ENCODE measurements at regions not wholly inside any gene's neighbourhood (a gene's known extent, or its start where the extent isn't known, plus 50 kb on each side); places are given as distances from the start of the nearest gene placed in this dataset.
"Not testable (repeated sequence)": the region's sequence is repeated elsewhere in the genome, so short reads cannot be mapped to it uniquely, and the experiment has no call there.

DNA sequence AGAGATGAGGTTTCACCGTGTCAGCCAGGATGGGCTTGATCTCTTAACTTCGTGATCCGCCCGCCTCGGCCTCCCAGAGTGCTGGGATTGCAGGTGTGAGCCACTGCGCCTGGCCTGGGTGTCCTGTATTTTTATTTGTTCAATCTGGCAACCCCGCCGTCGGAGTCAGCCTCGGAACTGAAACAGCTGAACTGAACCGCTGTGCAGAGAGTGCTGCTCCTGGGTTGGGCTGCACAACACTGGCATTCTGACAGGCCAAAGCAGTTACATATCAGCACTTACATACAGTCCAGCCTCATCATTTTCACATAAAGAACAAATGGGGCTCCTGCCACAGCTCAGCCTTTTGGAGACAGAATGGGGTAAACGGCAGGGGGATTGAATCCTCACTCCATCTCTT, 185.6 kb downstream of the C9orf50 start:
- no peak overlapping the region for H3K27ac ChIP-seq
- H3K4me1 ChIP-seq (replicated peaks), result peaks cover 12% of the 10 kb centered on the region
- H3K9me3 ChIP-seq (replicated peaks), result no peaks in the 10 kb centered on the region
- no peak overlapping the region for H3K4me3 ChIP-seq
- H3K27me3 ChIP-seq (replicated peaks), result peaks cover 17% of the 10 kb centered on the region
- DNase-seq (ENCODE audit: low read depth in 1 of 2, low spot score in 2 of 2), result no peak
- no peaks in the 10 kb centered on the region for H3K36me3 ChIP-seq

DNA sequence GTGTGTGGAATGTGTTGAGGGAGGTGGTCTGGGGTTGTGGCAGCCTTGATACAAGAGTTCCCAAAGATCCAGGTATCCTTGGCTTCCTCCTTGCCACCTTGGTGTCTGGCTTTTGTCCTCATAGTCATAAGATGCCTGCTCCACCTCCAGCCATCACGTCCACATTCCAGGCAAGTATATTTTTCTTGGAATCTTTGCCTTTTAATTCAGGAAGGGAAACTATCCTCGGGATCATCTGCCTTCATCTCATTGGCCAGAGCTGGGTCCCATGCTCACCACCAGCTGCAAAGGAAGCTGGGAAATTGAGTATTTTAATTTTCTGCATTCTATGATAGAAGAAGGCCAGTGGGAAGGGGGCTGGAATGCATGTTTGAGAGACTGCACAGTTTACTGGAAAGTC, 186.7 kb downstream of the C9orf50 start:
- Histone ChIP-seq H3K9me3 (replicated peaks) (no peaks in the 10 kb centered on the region), H3K27me3 (replicated peaks) (peaks cover 17% of the 10 kb centered on the region), H3K36me3 (no peaks in the 10 kb centered on the region), H3K4me3 (no peak overlapping the region), H3K4me1 (replicated peaks) (peaks cover 12% of the 10 kb centered on the region), H3K27ac (no peak overlapping the region)
- DNase-seq (ENCODE audit: low read depth in 1 of 2, low spot score in 2 of 2), result no peak

DNA sequence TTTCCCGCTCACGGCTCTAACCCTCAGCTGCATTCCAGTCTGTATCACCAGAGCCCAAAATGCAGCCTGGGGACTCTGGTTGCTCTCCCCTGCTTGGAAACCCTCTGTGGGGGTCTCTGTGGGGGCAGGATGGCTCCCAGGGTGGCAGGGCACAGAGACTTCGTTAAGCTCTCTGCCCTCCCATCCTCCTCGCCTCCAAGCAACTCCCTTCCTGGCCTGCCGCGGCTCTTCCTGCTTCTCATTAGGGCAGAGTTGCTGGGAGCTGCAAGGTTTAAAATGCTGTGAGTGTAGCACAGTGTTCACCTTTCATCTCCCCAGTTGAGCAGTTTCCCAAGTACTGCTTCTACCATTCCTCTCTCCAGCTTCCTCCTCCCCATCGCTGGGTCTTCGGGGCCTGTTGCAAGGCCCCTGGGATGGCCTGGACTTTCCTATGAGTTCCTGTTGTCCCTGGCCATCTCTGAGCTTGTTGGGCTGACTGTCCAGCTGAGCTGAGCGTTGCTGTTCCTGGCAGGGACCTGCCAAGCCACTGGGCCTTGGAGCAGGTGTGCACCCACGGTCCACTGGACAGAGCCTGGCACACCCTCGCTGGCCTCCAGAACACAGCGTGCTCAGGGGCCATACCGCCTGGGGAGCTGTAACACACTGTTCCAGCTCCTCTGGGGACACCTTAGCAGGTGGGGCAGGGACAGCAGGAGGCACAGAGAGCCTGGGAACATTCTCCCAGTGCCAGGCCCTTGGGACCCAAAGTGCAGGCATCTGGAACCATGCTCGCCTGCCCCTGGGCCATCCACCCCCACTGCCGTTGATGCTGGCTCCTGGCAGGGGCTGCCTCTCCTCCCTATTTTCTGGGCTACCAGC, 188.4 kb downstream of the C9orf50 start:
- DNase-seq (ENCODE audit: low read depth in 1 of 2, low spot score in 2 of 2), result no peak
- Histone ChIP-seq H3K27me3 (replicated peaks) (peaks cover 10% of the 10 kb centered on the region), H3K36me3 (no peaks in the 10 kb centered on the region), H3K27ac (no peak overlapping the region), H3K4me3 (no peak overlapping the region), H3K4me1 (replicated peaks) (peaks cover 10% of the 10 kb centered on the region), H3K9me3 (replicated peaks) (no peaks in the 10 kb centered on the region)

DNA sequence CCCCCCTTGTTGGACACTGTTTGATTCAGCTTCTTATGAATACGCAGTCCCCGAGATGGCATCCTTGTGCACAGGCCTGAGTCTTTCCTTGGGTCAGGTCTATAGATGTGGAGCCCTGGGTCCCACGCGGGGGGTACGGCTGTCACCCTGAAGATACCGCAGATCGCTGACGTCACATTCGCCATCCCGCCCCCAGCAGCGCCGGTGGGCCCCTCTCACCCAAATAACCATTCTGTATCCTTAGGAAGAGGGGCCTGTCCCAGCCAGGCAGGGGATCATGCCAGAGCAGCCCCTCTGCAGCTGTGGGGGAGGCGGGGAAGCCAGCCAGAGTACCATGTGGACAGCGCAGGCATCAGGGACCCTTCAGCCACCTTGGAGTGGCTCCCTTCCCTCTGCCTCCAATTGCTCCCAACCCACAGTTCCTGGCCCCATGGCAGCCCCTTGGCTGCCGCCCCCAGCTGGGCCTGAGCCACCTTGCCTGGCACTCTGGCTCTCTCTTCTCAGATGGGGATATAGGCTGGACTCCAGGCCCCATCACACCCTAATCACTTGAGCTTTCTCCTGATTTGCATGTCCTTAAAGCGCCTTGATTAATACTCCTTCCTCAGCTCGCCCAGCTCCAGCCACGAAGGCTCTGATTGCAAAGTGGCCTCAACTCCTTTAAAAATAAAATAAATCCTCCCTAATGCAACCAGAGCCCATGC, 189.8 kb downstream of the C9orf50 start:
- Histone ChIP-seq H3K36me3 (no peaks in the 10 kb centered on the region), H3K4me3 (no peak overlapping the region), H3K4me1 (replicated peaks) (no peaks in the 10 kb centered on the region; the same call in 1 of the 2 replicates), H3K9me3 (replicated peaks) (no peaks in the 10 kb centered on the region), H3K27me3 (replicated peaks) (no peaks in the 10 kb centered on the region), H3K27ac (no peak overlapping the region)
- DNase-seq (ENCODE audit: low read depth in 1 of 2, low spot score in 2 of 2), result no peak

DNA sequence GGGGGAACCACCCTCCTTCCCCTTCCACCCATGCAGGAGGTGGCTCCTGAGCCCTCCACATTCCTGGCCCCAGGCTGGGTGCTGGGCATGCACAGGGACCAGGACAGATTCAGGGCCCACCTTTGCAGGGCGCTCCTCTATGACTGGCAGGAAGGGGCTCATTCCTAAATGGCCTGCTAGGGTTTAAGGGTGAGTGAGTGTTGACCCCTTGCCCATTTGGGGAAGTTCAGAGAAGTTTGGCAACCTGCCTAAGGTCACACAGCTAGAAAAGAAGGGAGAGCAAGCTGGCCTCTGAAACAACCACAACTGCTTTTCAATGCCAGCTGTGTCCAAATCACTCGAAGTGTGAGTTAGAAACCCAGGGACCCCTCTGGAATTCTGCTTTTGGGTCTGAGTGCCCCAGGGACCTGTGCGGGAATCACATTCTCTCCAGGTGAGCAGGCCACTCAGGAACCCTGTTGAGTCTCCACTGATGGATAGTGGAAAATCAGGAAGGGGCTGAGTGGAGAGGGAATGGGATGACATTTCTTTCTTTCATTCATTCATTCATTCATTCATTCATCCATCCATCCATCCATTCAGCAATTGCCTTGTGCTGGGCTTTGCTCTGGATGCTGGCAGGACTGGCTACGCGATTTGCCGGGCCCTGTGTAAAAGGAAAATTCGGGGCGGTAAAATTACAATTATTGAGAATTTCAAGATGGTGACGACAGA, 191.9 kb downstream of the C9orf50 start:
- Histone ChIP-seq H3K36me3 (no peaks in the 10 kb centered on the region), H3K9me3 (replicated peaks) (no peaks in the 10 kb centered on the region), H3K27me3 (replicated peaks) (no peaks in the 10 kb centered on the region), H3K4me3 (no peak overlapping the region), H3K4me1 (replicated peaks) (no peaks in the 10 kb centered on the region; the same call in 1 of the 2 replicates), H3K27ac (no peak overlapping the region)
- no peak for DNase-seq (ENCODE audit: low read depth in 1 of 2, low spot score in 2 of 2)

DNA sequence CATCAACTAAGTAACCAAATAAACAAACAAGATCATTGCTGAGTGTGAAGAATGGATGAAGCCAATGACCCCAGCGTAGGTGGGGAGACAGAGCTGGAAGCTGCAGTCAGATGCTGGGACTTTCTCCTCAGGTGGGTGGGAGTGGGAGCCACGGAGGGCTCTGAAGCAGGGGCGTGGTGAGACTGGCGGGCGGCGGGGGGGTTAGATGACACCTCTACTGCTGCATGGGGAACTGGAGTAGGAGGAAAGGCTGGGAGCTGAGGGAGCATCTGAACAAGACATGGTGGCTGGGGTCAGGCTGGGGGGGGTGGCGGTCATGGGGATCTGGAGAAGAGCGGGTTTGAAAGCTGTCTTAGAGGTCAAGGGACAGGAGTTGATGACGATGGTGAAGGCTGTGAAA, 193.8 kb downstream of the C9orf50 start:
- H3K27ac ChIP-seq, result no peak overlapping the region
- H3K4me3 ChIP-seq, result no peak overlapping the region
- H3K36me3 ChIP-seq, result no peaks in the 10 kb centered on the region
- H3K27me3 ChIP-seq (replicated peaks), result no peaks in the 10 kb centered on the region
- H3K4me1 ChIP-seq (replicated peaks), result no peaks in the 10 kb centered on the region
- no peak for DNase-seq (ENCODE audit: low read depth in 1 of 2, low spot score in 2 of 2)
- H3K9me3 ChIP-seq (replicated peaks), result no peaks in the 10 kb centered on the region

DNA sequence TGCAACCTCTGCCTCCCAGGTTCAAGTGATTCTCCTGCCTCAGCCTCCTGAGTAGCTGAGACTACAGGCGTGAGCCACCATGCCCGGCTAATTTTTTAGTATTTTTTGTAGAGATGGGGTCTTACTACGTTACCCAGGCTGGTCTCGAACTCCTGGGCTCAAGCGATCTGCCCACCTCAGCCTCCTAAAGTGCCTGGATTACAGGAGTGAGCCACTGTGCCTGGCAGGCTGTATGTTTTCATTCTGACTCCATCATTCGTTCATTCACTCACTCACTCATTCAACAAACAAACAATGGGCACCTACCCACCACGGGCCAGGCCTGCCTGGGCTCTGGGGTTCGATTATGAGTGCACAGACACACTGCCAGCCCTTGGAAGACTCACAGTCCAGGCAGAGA, 197.1 kb downstream of the C9orf50 start:
- not testable (repeated sequence) for H3K27me3 ChIP-seq (replicated peaks); H3K9me3 ChIP-seq (replicated peaks); DNase-seq (ENCODE audit: low read depth in 1 of 2, low spot score in 2 of 2); H3K36me3 ChIP-seq; H3K4me1 ChIP-seq (replicated peaks); H3K4me3 ChIP-seq; H3K27ac ChIP-seq

DNA sequence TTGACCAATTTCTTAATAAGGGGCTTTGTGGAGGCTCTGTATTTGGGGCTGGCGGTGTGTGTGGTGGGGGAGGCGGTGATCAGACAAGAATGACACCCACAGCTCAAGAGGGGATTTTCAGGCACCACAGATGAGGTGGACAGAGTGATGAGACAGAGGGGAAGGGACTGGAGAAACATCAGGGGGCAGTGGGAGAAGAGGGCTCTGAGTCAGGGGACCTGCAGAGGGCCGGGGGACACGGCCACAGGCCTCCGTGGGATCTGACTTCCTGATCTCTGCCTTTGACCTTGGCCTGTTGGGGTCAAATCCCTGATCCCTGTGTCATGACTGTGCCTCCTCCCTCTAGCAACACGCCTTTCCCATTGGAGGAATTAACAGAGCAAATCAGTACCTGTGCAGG, 197.7 kb downstream of the C9orf50 start:
- Histone ChIP-seq H3K27me3 (replicated peaks) (no peaks in the 10 kb centered on the region), H3K4me3 (no peak overlapping the region), H3K9me3 (replicated peaks) (no peaks in the 10 kb centered on the region), H3K4me1 (replicated peaks) (no peaks in the 10 kb centered on the region), H3K36me3 (no peaks in the 10 kb centered on the region), H3K27ac (no peak overlapping the region)
- DNase-seq (ENCODE audit: low read depth in 1 of 2, low spot score in 2 of 2), result no peak

DNA sequence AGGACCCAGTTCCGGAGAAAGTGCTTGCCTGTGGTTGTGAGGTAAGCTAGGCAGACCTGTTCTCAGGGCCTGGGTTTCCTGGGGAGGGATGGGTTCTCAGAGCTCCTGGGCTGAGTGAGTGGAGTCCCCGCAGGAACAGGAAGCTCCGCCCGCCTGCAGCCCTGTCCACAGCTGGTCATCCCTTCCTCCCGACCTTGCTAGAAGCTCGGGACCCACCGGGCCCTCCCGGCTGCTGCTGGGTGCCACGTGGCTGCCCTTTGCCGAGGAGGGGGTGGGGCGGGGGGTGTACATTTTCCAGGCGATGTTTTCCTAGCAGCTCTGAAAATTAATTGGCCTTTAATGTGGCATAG, 198.1 kb downstream of the C9orf50 start:
- no peaks in the 10 kb centered on the region for H3K4me1 ChIP-seq (replicated peaks)
- DNase-seq (ENCODE audit: low read depth in 1 of 2, low spot score in 2 of 2), result no peak
- no peaks in the 10 kb centered on the region for H3K9me3 ChIP-seq (replicated peaks)
- H3K4me3 ChIP-seq, result no peak overlapping the region
- H3K27me3 ChIP-seq (replicated peaks), result no peaks in the 10 kb centered on the region
- H3K27ac ChIP-seq, result no peak overlapping the region
- no peaks in the 10 kb centered on the region for H3K36me3 ChIP-seq

DNA sequence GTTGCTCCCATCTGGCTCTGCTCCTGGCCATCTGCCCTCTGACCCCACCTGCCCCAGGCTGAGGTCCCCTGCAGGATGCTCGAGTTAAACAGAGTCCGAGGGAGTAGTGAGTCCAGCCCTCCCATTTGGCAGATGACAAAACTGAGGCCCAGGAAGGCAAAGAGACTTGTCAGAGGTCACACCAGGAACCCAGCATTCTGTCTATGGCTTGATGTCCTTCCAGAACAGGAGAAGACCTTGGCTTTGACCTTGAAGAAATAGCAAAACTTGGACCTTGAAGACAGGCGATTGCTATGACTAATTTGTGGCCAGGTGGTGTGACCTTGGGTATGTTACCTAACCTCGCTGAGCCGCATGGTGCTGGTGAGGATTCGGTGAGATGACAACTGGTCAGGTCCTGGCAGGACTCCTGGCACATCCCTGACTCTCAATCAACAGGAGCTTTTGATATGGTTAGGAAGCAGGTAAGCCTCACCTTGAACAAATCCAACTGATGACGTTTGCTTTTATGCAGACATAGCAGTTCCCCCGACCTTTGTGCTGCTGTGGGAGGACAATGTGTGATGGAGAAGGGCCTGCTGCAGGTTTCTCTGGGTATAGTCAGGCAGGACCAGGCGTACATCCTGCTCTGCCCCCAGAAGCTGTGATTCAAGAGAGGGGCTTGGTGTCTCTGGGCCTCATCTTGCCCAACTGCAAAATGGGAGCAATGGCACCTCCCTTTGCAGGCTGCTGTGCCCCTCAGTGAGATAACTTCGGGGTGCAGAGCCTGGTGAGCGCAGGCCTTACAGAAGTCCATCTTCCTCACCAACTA, 198.7 kb downstream of the C9orf50 start:
- Histone ChIP-seq H3K9me3 (replicated peaks) (no peaks in the 10 kb centered on the region), H3K27ac (no peak overlapping the region), H3K4me3 (no peak overlapping the region), H3K36me3 (no peaks in the 10 kb centered on the region), H3K27me3 (replicated peaks) (no peaks in the 10 kb centered on the region), H3K4me1 (replicated peaks) (no peaks in the 10 kb centered on the region)
- no peak for DNase-seq (ENCODE audit: low read depth in 1 of 2, low spot score in 2 of 2)

DNA sequence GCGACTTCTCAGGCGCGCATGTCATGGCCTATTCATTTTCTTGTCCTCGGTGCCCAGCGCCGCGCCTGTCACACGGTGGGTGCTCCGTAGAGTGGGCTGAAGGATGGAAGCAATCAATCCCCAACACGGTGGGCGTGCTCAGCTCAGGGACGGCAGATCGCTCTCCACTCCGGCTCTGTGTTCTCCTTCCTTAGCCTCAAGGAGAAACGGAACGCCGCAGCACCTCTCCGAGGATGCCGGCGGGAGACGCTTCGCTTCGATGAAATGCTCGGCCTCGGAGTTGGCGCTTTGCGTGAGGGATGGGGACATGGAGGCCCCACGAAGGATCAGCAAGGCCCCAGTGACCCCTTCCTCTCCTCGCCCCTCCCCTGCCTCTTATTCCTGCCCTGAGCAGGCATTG, 199.5 kb downstream of the C9orf50 start:
- H3K27ac ChIP-seq, result no peak overlapping the region
- no peak for DNase-seq (ENCODE audit: low read depth in 1 of 2, low spot score in 2 of 2)
- H3K36me3 ChIP-seq, result no peaks in the 10 kb centered on the region
- no peak overlapping the region for H3K4me3 ChIP-seq
- H3K4me1 ChIP-seq (replicated peaks), result no peaks in the 10 kb centered on the region
- H3K9me3 ChIP-seq (replicated peaks), result no peaks in the 10 kb centered on the region
- H3K27me3 ChIP-seq (replicated peaks), result no peaks in the 10 kb centered on the region

DNA sequence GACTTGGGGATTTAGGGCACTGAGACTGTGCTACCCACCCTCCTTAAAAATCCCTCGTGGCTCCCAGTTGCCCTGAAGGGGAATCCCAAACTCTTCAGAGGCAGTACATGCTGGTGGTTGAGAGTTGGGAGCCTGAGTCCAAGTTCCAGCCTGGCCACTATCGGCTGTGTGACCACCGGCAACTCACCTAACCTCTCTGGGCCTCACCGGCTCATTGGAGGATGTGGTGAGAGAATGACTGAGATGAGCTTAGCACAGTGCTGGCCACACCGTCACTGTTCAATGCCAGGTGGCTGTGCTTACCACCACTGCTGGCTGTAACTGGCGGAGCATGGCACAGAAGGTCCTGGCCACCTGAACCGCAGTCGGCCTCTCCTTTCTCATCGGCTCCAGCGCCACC, 200.2 kb downstream of the C9orf50 start:
- Histone ChIP-seq H3K36me3 (no peaks in the 10 kb centered on the region), H3K9me3 (replicated peaks) (no peaks in the 10 kb centered on the region), H3K27me3 (replicated peaks) (no peaks in the 10 kb centered on the region), H3K27ac (no peak overlapping the region), H3K4me3 (no peak overlapping the region), H3K4me1 (replicated peaks) (no peaks in the 10 kb centered on the region)
- no peak for DNase-seq (ENCODE audit: low read depth in 1 of 2, low spot score in 2 of 2)

DNA sequence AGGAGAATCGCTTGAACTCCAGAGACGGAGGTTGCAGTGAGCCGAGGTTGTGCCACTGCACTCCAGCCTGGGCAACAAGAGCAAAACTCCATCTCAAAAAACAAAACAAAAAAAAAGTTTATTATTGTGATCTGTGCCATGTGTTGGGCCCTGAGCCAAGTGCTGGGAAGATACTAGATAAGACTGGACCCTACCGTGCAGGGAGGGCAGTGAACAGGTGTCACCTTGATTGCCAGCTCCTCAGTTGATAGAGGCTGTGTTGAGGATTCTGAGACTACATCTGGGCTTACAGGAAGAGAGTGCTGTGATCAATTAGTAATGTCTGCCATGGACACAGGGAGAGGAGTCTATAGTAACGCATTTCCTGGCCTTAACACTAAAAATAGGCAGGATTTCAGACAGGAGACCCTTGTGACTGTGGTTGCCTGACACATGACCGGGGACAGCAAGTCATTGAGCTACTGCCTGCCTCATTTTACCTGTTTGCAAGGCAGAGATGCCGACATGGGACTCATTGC, 201.5 kb downstream of the C9orf50 start:
- Histone ChIP-seq H3K4me3 (no peak overlapping the region), H3K27me3 (replicated peaks) (no peaks in the 10 kb centered on the region), H3K27ac (no peak overlapping the region), H3K9me3 (replicated peaks) (no peaks in the 10 kb centered on the region), H3K36me3 (no peaks in the 10 kb centered on the region), H3K4me1 (replicated peaks) (peaks cover 4% of the 10 kb centered on the region)
- DNase-seq (ENCODE audit: low read depth in 1 of 2, low spot score in 2 of 2), result no peak
